CD4-positive, alpha-beta T cell (primary cell): ENCODE measurements at regions not wholly inside any gene's neighbourhood (a gene's known extent, or its start where the extent isn't known, plus 50 kb on each side); places are given as distances from the start of the nearest gene placed in this dataset.

Experiments
- ATAC-seq: fragments of 200-7000 bp; cut with Tn5 transposase; one replicate; pipeline ENCODE4 v1.10.0; 2022; ENCODE audit warnings: mild to moderate bottlenecking; ENCODE audit not compliant: poor library complexity
- CTCF ChIA-PET: fragments of 350-600 bp; sonication (Branson Sonifier 250); formaldehyde crosslinking; loops from one replicate; lab custom pipeline; 2021; ENCODE audit warnings: antibody characterized with exemption, inconsistent platforms; lab: Charles Lee
- POLR2A ChIA-PET: fragments of 350-600 bp; sonication (Branson Sonifier 250); formaldehyde crosslinking; loops from one replicate; lab custom pipeline; 2021; ENCODE audit warnings: antibody characterized with exemption, inconsistent platforms; lab: Charles Lee
- DNase-seq, 14 experiments: peaks; one replicate each; pipeline ENCODE4 v3.0.0-alpha.2; 2013 to 2020; ENCODE audit warnings: mixed read lengths in 2 of 14
- H3K27ac ChIP-seq, 2 donors: one replicate each; pipeline versions ENCODE4 v1.5.1 to v1.7.0; 2013; ENCODE audit warnings: low read length in 2 of 2, low read depth in 1 of 2, mild to moderate bottlenecking in 1 of 2
- H3K27me3 ChIP-seq, 2 experiments: 1 replicate in 1 of 2; 2 replicates in 1 of 2; pipeline versions ENCODE4 v1.6.1 to v1.7.0; 2013; ENCODE audit warnings: low read length in 2 of 2, control low read depth in 1 of 2, mild to moderate bottlenecking in 1 of 2, moderate library complexity in 1 of 2; ENCODE audit not compliant: insufficient read depth in 2 of 2, control insufficient read depth in 1 of 2
- H3K36me3 ChIP-seq: one replicate; pipeline ENCODE4 v1.6.1; 2013; ENCODE audit warnings: low read length, control low read depth; ENCODE audit not compliant: insufficient read depth
- H3K4me1 ChIP-seq: one replicate; pipeline ENCODE4 v1.6.1; 2013; ENCODE audit warnings: low read length, control low read depth; ENCODE audit not compliant: insufficient read depth
- H3K4me3 ChIP-seq: one replicate; pipeline ENCODE4 v1.5.1; 2013; ENCODE audit warnings: mild to moderate bottlenecking, low read length, moderate library complexity
- H3K9me3 ChIP-seq, 2 experiments: 1 replicate in 1 of 2; 2 replicates in 1 of 2; pipeline versions ENCODE4 v1.6.1 to v1.7.0; 2013; ENCODE audit warnings: low read length in 2 of 2, mild to moderate bottlenecking in 2 of 2, control low read depth in 1 of 2, moderate library complexity in 1 of 2; ENCODE audit not compliant: control insufficient read depth in 1 of 2, insufficient read depth in 1 of 2
- H3K27ac Mint-ChIP-seq: one replicate; pipeline ENCODE4 v1.8.0; 2020; ENCODE audit warnings: mixed read lengths
- H3K27me3 Mint-ChIP-seq: one replicate; pipeline ENCODE4 v1.8.0; 2021; ENCODE audit warnings: mixed read lengths
- H3K36me3 Mint-ChIP-seq: one replicate; pipeline ENCODE4 v1.8.0; 2021; ENCODE audit warnings: low read depth, mixed read lengths
- H3K4me1 Mint-ChIP-seq: one replicate; pipeline ENCODE4 v1.8.0; 2021; ENCODE audit warnings: low read depth, mixed read lengths
- H3K4me3 Mint-ChIP-seq: one replicate; pipeline ENCODE4 v1.8.0; 2020; ENCODE audit warnings: mild to moderate bottlenecking, mixed read lengths
- H3K9me3 Mint-ChIP-seq: one replicate; pipeline ENCODE4 v1.8.0; 2020; ENCODE audit warnings: mixed read lengths
- intact Hi-C, 2 experiments: fragments of 100-400 bp; cut with DNase I in 1 of 2; cut with micrococcal nuclease in 1 of 2; formaldehyde crosslinking; loops; one replicate each; pipeline versions ENCODE4 v1.15.1 to v1.9.0; 2023 to 2025; cut with DNase I, micrococcal nuclease
- TF ChIP-seq, protein P1 (sequence below): fragments of 200-600 bp; IDR thresholded peaks from one replicate; pipeline ENCODE4 v1.8.0; 2022; ENCODE audit warnings: antibody characterized with exemption, mild to moderate bottlenecking

DNA sequence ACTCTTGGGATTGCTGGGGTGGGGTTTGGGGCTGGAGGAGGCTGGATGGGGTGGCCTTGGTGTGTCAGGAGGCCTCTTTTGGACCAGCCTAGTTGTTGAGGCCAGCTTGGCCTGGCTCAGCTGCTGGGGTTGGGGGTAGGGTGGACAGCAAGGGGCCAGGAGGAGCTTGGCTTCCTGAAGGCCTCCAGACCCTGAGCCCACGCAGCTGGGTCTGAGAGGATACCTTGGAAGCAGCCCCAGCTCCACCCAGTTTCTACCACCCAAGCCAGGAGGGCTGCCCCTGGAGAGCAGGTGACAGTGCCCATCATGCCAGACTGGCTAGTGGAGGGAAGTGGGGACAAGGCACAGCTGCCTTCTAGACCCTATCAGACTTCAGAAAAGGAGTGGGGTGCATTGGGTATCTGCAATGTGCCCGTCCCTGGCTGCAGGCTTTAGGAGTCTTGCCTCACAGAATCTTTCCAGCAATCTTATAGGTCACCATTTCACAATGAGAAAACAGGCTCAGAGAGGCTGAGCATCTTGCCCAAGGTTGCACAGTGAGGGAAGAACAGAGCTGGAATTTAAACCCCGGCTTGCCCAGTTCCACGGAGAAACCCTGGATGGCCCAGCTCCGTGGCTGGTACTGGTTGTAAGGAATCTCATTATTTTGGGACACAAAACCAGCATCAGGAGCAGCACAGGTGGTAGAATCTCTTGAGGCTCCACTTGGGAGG, 83.0 kb downstream of the LINGO1 start:
- peaks cover 0 to 3% of the 10 kb centered on the region in 2 experiments for H3K9me3 ChIP-seq
- no peak overlapping the region for H3K27ac ChIP-seq
- no peaks in the 10 kb centered on the region for H3K9me3 Mint-ChIP-seq
- H3K27me3 Mint-ChIP-seq: no peaks in the 10 kb centered on the region
- no peaks in the 10 kb centered on the region for H3K4me1 ChIP-seq
- no peak overlapping the region for H3K4me3 Mint-ChIP-seq
- intact Hi-C loops: loop anchor here in 1 of 2 experiments (2.0 kb wide), 1 partner anchor 365 kb away; no protein-coding TSS in a partner anchor
- POLR2A ChIA-PET: no interaction called here
- CTCF ChIA-PET: no interaction called here
- H3K4me3 ChIP-seq: no peak overlapping the region
- H3K4me1 Mint-ChIP-seq: no peaks in the 10 kb centered on the region
- no peak for DNase-seq
- no peaks in the 10 kb centered on the region for H3K36me3 ChIP-seq
- no peak overlapping the region for H3K27ac Mint-ChIP-seq
- no peaks in the 10 kb centered on the region for H3K36me3 Mint-ChIP-seq
- TF ChIP-seq, protein P1, sequence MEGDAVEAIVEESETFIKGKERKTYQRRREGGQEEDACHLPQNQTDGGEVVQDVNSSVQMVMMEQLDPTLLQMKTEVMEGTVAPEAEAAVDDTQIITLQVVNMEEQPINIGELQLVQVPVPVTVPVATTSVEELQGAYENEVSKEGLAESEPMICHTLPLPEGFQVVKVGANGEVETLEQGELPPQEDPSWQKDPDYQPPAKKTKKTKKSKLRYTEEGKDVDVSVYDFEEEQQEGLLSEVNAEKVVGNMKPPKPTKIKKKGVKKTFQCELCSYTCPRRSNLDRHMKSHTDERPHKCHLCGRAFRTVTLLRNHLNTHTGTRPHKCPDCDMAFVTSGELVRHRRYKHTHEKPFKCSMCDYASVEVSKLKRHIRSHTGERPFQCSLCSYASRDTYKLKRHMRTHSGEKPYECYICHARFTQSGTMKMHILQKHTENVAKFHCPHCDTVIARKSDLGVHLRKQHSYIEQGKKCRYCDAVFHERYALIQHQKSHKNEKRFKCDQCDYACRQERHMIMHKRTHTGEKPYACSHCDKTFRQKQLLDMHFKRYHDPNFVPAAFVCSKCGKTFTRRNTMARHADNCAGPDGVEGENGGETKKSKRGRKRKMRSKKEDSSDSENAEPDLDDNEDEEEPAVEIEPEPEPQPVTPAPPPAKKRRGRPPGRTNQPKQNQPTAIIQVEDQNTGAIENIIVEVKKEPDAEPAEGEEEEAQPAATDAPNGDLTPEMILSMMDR: no peak
- no peak for ATAC-seq
- peaks cover 0 to 2% of the 10 kb centered on the region in 2 experiments for H3K27me3 ChIP-seq

DNA sequence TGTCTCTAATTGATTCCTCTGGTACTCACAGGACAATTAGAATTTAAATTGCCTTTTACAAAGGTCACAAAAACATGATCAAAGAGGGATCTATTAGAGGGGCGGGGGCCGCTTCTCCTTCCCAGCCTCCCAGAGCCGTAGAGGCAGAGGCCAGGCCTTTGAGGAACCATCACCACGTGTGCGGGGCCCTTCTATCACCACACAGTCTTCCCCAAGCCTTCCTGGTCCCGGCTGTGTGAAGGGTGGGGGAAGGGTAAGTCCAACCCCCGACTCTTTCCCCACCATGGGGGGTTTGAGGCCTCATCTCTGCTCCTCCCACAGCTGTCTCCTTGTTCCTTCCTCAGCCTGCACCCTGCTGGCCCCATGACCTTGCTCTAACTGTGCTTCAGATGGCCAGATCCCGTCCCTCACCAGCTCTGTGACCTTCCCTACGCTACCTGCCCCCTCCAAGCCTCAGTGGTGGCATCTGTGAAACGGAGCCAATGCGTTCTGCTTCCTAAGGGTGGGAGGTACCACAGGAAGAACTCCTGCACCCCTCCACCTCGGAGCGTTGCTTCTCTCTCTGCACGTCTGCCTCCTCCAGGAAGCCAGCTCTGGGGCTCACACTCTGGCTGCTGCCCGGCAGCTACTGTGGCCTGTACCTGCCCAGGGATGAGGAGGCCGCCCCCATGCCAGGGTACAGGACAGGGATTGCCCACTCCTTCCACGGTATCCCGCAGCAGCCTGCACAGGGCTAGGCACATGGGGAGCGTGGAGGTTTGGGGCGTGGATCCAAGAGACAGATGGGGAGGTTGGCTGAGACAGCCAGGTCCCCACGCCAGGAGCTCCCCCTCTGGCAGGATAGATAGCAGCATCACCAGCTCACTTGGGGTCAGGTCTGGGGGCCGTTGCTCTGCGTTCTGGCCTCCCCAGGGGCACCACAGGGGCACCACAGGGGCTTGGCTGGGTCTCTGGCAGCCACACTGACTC, 83.8 kb downstream of the LINGO1 start:
- no peaks in the 10 kb centered on the region for H3K4me1 Mint-ChIP-seq
- intact Hi-C loops: loop anchor here in 1 of 2 experiments (2.0 kb wide), 1 partner anchor 364 kb away; no protein-coding TSS in a partner anchor
- H3K9me3 Mint-ChIP-seq: no peaks in the 10 kb centered on the region
- ChIA-PET CTCF (no interaction called here), POLR2A (no interaction called here)
- Histone ChIP-seq H3K36me3 (no peaks in the 10 kb centered on the region), H3K27ac (no peak overlapping the region), H3K9me3 (peaks cover 0 to 3% of the 10 kb centered on the region in 2 experiments), H3K27me3 (peaks cover 0 to 2% of the 10 kb centered on the region in 2 experiments), H3K4me3 (no peak overlapping the region), H3K4me1 (no peaks in the 10 kb centered on the region)
- ATAC-seq (no peak), DNase-seq (no peak)
- no peaks in the 10 kb centered on the region for H3K36me3 Mint-ChIP-seq
- no peak overlapping the region for H3K4me3 Mint-ChIP-seq
- H3K27ac Mint-ChIP-seq: no peak overlapping the region
- no peaks in the 10 kb centered on the region for H3K27me3 Mint-ChIP-seq
- TF ChIP-seq, protein P1: no peak

DNA sequence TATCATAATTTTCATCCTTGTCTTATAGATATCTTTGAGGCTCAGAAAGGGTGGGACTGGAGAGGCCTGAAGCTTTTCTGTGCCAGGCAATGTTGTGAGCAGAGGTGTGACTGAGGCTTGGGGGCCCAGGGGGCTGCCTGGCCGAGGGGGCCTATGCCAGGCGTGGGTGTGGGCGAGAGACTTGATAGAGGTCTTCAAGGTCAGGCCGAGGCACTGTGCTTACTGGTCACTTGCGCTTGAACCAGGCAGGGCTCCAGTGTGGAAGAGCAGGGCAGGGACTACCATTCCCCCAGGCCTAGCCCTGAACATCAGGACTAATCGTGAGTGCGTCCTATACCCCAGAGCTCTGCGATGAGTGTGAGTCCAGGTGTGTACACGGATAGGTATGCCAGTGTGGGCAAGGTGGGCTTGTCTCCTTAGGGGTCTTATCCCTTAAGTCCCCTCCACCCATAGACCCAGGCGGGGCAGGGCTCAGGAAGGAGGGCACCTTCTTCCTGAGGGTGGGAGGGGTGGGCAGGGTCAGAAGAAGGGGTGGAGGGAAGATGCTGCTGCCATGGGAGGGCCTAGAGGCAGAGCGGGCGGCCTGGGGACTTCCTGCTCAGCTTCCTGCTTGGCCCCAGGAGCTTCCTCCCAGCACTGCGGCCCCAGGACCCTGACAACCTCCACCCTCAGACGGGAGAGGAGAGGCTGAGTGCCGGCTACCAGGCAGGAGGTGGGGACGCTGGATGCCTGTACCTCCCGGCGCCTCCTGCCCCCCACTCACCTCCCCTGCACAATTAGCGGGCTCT, 84.7 kb downstream of the LINGO1 start:
- peaks cover 0 to 3% of the 10 kb centered on the region in 2 experiments for H3K9me3 ChIP-seq
- Mint-ChIP-seq H3K4me1 (peaks cover under 1% of the 10 kb centered on the region), H3K27me3 (no peaks in the 10 kb centered on the region), H3K36me3 (no peaks in the 10 kb centered on the region), H3K9me3 (no peaks in the 10 kb centered on the region), H3K27ac (no peak overlapping the region), H3K4me3 (no peak overlapping the region)
- no peak for ATAC-seq
- H3K27ac ChIP-seq: no peak overlapping the region
- no peak for DNase-seq
- CTCF ChIA-PET: no interaction called here
- intact Hi-C loops: loop anchor here in 1 of 2 experiments (2.0 kb wide), 1 partner anchor 363 kb away; no protein-coding TSS in a partner anchor
- no peaks in the 10 kb centered on the region for H3K36me3 ChIP-seq
- TF ChIP-seq, protein P1: no peak
- peaks cover 0 to 2% of the 10 kb centered on the region in 2 experiments for H3K27me3 ChIP-seq
- no peak overlapping the region for H3K4me3 ChIP-seq
- POLR2A ChIA-PET: no interaction called here
- peaks cover 8% of the 10 kb centered on the region for H3K4me1 ChIP-seq
